ENCODE measurements at regions not wholly inside any gene's neighbourhood (a gene's known extent, or its start where the extent isn't known, plus 50 kb on each side); places are given as distances from the start of the nearest gene placed in this dataset.

- TF ChIP-seq EZH2 (IDR thresholded peaks at IDR 0.05), result no peak
- TF ChIP-seq POLR2AphosphoS5 (IDR thresholded peaks at IDR 0.05; ENCODE audit: borderline replicate concordance, low read depth, low read length), result no peak
- TF ChIP-seq FOXP2 (optimal IDR thresholded peaks at IDR 0.05; ENCODE audit: control extremely low read depth, extremely low read length, insufficient read depth), result no peak
These were observed 53.8 kb upstream of the EGR2 start for GRCh38 chr10:62869958-62870357.

Measured in SK-N-MC (cell line).